ENCODE measurements at regions not wholly inside any gene's neighbourhood (a gene's known extent, or its start where the extent isn't known, plus 50 kb on each side); places are given as distances from the start of the nearest gene placed in this dataset.

- TF ChIP-seq AKNA (CRISPR knock-in tag; IDR thresholded peaks at IDR 0.05; ENCODE audit: borderline replicate concordance) (peak; percentile 46; the same call in 1 of the 2 replicates), ZNF432 (CRISPR knock-in tag; IDR thresholded peaks at IDR 0.05; ENCODE audit: borderline replicate concordance) (no peak), ZBTB33 (CRISPR knock-in tag; IDR thresholded peaks at IDR 0.05) (peak; percentile 32; the same call in 1 of the 2 replicates), CENPX (CRISPR knock-in tag; IDR thresholded peaks at IDR 0.05) (no peak), BRF2 (CRISPR knock-in tag; IDR thresholded peaks at IDR 0.05) (peak; percentile 20; the same call in 1 of the 2 replicates), RNF2 (conservative IDR thresholded peaks at IDR 0.05; ENCODE audit: low read depth) (no peak), ZNF530 (CRISPR knock-in tag; IDR thresholded peaks at IDR 0.05; ENCODE audit: low read depth) (no peak), ATF1 (CRISPR knock-in tag; IDR thresholded peaks at IDR 0.05) (peak; percentile 65), HMG20A (CRISPR knock-in tag; IDR thresholded peaks at IDR 0.05; ENCODE audit: borderline replicate concordance) (peak; percentile 86), ZNF772 (CRISPR knock-in tag; IDR thresholded peaks at IDR 0.05) (no peak), ZNF383 (CRISPR knock-in tag; IDR thresholded peaks at IDR 0.05; ENCODE audit: borderline replicate concordance) (no peak), YEATS2 (CRISPR knock-in tag; IDR thresholded peaks at IDR 0.05; ENCODE audit: borderline replicate concordance) (no peak), PTBP1 (IDR thresholded peaks at IDR 0.05; ENCODE audit: low read depth, low read length, poor library complexity, severe bottlenecking) (no peak), ZNF557 (CRISPR knock-in tag; IDR thresholded peaks at IDR 0.05) (peak; percentile 41; the same call in 1 of the 2 replicates), ZBTB26 (CRISPR knock-in tag; IDR thresholded peaks at IDR 0.05; ENCODE audit: borderline replicate concordance) (no peak), ATF4 (CRISPR knock-in tag; IDR thresholded peaks at IDR 0.05) (no peak)
Observed at GRCh38 chr20:22525069-22525820, 59.1 kb downstream of the FOXA2 start (continued).

Data from HepG2 (cell line).